HEK293 (cell line): ENCODE measurements at regions not wholly inside any gene's neighbourhood (a gene's known extent, or its start where the extent isn't known, plus 50 kb on each side); places are given as distances from the start of the nearest gene placed in this dataset.
"Not testable (repeated sequence)": the region's sequence is repeated elsewhere in the genome, so short reads cannot be mapped to it uniquely, and the experiment has no call there.

Experiments
- CTCF ChIA-PET: fragments of 350-600 bp; formaldehyde crosslinking; extraction: SDS; loops from one replicate; lab custom pipeline; 2021; ENCODE audit warnings: antibody characterized with exemption; lab: Yijun Ruan, JAX
- POLR2A ChIA-PET: fragments of 300-600 bp; formaldehyde crosslinking; extraction: SDS; loops from one replicate; lab custom pipeline; 2020; ENCODE audit warnings: antibody characterized with exemption, inconsistent platforms; lab: Yijun Ruan, JAX
- H3K27ac ChIP-seq: fragments of 200-500 bp; sonication (Bioruptor generic); 2 replicates; pipeline ENCODE4 v1.5.1; 2014; ENCODE audit warnings: low read depth, low read length, control low read depth, inconsistent platforms; ENCODE audit errors: extremely low read depth
- H3K36me3 ChIP-seq, 2 experiments: fragments of 200-500 bp in 1 of 2; sonication (Bioruptor generic) in 1 of 2; 1 replicate in 1 of 2; 2 replicates in 1 of 2; pipeline ENCODE4 v1.5.1; 2014 to 2017; ENCODE audit warnings: inconsistent platforms in 2 of 2, low read length in 2 of 2; ENCODE audit not compliant: control insufficient read depth in 2 of 2, insufficient read depth in 1 of 2
- H3K4me1 ChIP-seq: fragments of 200-500 bp; sonication (Bioruptor generic); 2 replicates; pipeline ENCODE4 v1.5.1; 2014; ENCODE audit warnings: mild to moderate bottlenecking, low read length, inconsistent platforms; ENCODE audit not compliant: control insufficient read depth, insufficient read depth
- H3K4me3 ChIP-seq: 2 replicates; pipeline ENCODE4 v1.5.1; 2011; ENCODE audit warnings: low read depth, mild to moderate bottlenecking, control low read depth, low read length, moderate library complexity
- H3K9me3 ChIP-seq: fragments of 200-500 bp; sonication (Bioruptor generic); 2 replicates; pipeline ENCODE4 v1.5.1; 2014; ENCODE audit warnings: low read depth, low read length, inconsistent platforms; ENCODE audit not compliant: control insufficient read depth, insufficient read depth
- BCL11B ChIP-seq: fragments of 450-650 bp; formaldehyde crosslinking; IDR thresholded peaks from 2 replicates; pipeline ENCODE4 v1.5.1; 2016; ENCODE audit warnings: low read depth, missing biosample characterization, missing genetic modification characterization
- FEZF1 ChIP-seq: fragments of 450-650 bp; formaldehyde crosslinking; IDR thresholded peaks from 2 replicates; pipeline ENCODE4 v1.5.1; 2016; ENCODE audit warnings: missing biosample characterization, missing genetic modification characterization
- GLI2 ChIP-seq: fragments of 450-650 bp; formaldehyde crosslinking; IDR thresholded peaks from 2 replicates; pipeline ENCODE4; 2017; ENCODE audit warnings: missing biosample characterization, missing genetic modification characterization, low read depth, borderline replicate concordance
- GLI4 ChIP-seq: fragments of 450-650 bp; formaldehyde crosslinking; IDR thresholded peaks from 2 replicates; pipeline ENCODE4 v1.5.1; 2016; ENCODE audit warnings: missing biosample characterization, missing genetic modification characterization
- HOXC10 ChIP-seq: sonication (generic); formaldehyde crosslinking; IDR thresholded peaks from 2 replicates; pipeline ENCODE4 v1.8.1; 2023; ENCODE audit warnings: mild to moderate bottlenecking, missing genetic modification reagents
- KLF8 ChIP-seq: fragments of 450-650 bp; formaldehyde crosslinking; IDR thresholded peaks from 2 replicates; pipeline ENCODE4 v1.5.1; 2016; ENCODE audit warnings: missing biosample characterization, missing genetic modification characterization
- MZF1 ChIP-seq: fragments of 450-650 bp; formaldehyde crosslinking; IDR thresholded peaks from 2 replicates; pipeline ENCODE4 v1.5.1; 2017; ENCODE audit warnings: missing biosample characterization, missing genetic modification characterization, borderline replicate concordance
- SCRT1 ChIP-seq: fragments of 450-650 bp; formaldehyde crosslinking; IDR thresholded peaks from 2 replicates; pipeline ENCODE4 v1.5.1; 2016; ENCODE audit warnings: missing biosample characterization, missing genetic modification characterization, borderline replicate concordance
- YY1 ChIP-seq: fragments of 450-650 bp; formaldehyde crosslinking; IDR thresholded peaks from 2 replicates; pipeline ENCODE4 v1.5.1; 2018; ENCODE audit warnings: missing biosample characterization, missing genetic modification characterization
- ZNF132 ChIP-seq: fragments of 450-650 bp; formaldehyde crosslinking; IDR thresholded peaks from 2 replicates; pipeline ENCODE4 v1.5.1; 2017; ENCODE audit warnings: missing biosample characterization, missing genetic modification characterization, borderline replicate concordance
- ZNF146 ChIP-seq: fragments of 450-650 bp; formaldehyde crosslinking; IDR thresholded peaks from 2 replicates; pipeline ENCODE4 v1.5.1; 2016; ENCODE audit warnings: missing biosample characterization, missing genetic modification characterization
- ZNF184 ChIP-seq: fragments of 450-650 bp; IDR thresholded peaks from 2 replicates; pipeline ENCODE4 v1.5.1; 2018; ENCODE audit warnings: missing biosample characterization, mild to moderate bottlenecking, missing genetic modification characterization
- ZNF239 ChIP-seq: fragments of 450-650 bp; formaldehyde crosslinking; IDR thresholded peaks from 2 replicates; pipeline ENCODE4 v1.5.1; 2016; ENCODE audit warnings: missing biosample characterization, missing genetic modification characterization
- ZNF544 ChIP-seq: fragments of 450-650 bp; formaldehyde crosslinking; IDR thresholded peaks from 2 replicates; pipeline ENCODE4 v1.5.0; 2017; ENCODE audit warnings: missing biosample characterization, missing genetic modification characterization
- ZNF580 ChIP-seq: fragments of 450-650 bp; formaldehyde crosslinking; IDR thresholded peaks from 2 replicates; pipeline ENCODE4 v1.5.1; 2016; ENCODE audit warnings: missing biosample characterization, missing genetic modification characterization
- ZNF664 ChIP-seq: fragments of 450-650 bp; formaldehyde crosslinking; IDR thresholded peaks from 2 replicates; pipeline ENCODE4 v1.5.1; 2016; ENCODE audit warnings: missing biosample characterization, missing genetic modification characterization
- ZNF76 ChIP-seq: fragments of 450-650 bp; formaldehyde crosslinking; IDR thresholded peaks from 2 replicates; pipeline ENCODE4; 2016; ENCODE audit warnings: low read depth, missing biosample characterization, missing genetic modification characterization, borderline replicate concordance
- TF ChIP-seq, protein P1 (sequence below): fragments of 450-650 bp; formaldehyde crosslinking; IDR thresholded peaks from 2 replicates; pipeline ENCODE4 v1.5.1; 2016; ENCODE audit warnings: missing biosample characterization, missing genetic modification characterization
- TF ChIP-seq, protein P2 (sequence below): IDR thresholded peaks from 2 replicates; pipeline ENCODE4 v1.6.1; 2011; ENCODE audit warnings: mild to moderate bottlenecking, low read depth, low read length, borderline replicate concordance
- TF ChIP-seq, protein P3 (sequence below): fragments of 450-650 bp; formaldehyde crosslinking; IDR thresholded peaks from 2 replicates; pipeline ENCODE4 v1.5.1; 2016; ENCODE audit warnings: missing biosample characterization, missing genetic modification characterization, borderline replicate concordance
- TF ChIP-seq, protein P4 (sequence below): fragments of 450-650 bp; formaldehyde crosslinking; IDR thresholded peaks from 2 replicates; pipeline ENCODE4 v1.5.1; 2017; ENCODE audit warnings: missing biosample characterization, mild to moderate bottlenecking, missing genetic modification characterization, moderate library complexity

- TF ChIP-seq ZNF146 (tag by site-specific recombination), result peak; percentile 91
- CTCF ChIA-PET, result interaction anchor here (1.1 kb wide), 1 partner anchor 9 kb away, joined by 4 read pairs; no protein-coding TSS in a partner anchor
- H3K36me3 ChIP-seq, H3K27ac ChIP-seq, H3K4me1 ChIP-seq, H3K9me3 ChIP-seq, H3K4me3 ChIP-seq, POLR2A ChIA-PET: not testable (repeated sequence)
Observed at GRCh38 chr19:30680399-30680798, 308.2 kb downstream of the ZNF536 start.

DNA sequence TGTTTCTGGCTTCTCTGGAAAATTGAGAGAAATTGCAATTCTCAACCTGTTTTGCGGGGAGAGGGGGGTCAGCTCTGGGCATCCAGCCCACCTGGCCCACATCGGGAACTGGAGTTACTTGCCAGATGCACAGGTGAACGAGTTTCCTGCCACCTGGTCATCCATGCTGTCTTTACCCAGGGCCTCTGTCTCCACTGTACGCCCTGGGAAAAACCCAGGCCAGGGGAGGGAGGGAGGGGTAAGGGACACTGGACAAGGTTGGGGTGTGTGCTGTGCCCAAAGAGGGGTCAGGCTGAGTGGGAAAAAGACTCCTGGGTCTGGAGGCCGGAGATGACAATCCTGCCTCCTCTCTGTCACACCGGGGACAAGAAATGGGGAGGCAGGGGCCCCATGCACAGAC is 307.6 kb downstream of the ZNF536 start:
- peaks cover 3% of the 10 kb centered on the region; the same call in 1 of the 2 replicates for H3K4me1 ChIP-seq
- H3K4me3 ChIP-seq, result no peak overlapping the region
- H3K36me3 ChIP-seq, result no peaks in the 10 kb centered on the region; a peak in 1 of 3 replicates
- TF ChIP-seq BCL11B (tag by site-specific recombination) (no peak), GLI2 (tag by site-specific recombination) (no peak), ZNF184 (tag by site-specific recombination) (no peak), SCRT1 (tag by site-specific recombination) (no peak)
- H3K9me3 ChIP-seq, result no peaks in the 10 kb centered on the region
- CTCF ChIA-PET, result interaction anchor here (1.0 to 3.0 kb wide), 3 partner anchors 9 to 13 kb away, joined by 3 to 23 read pairs (median 4); no protein-coding TSS in a partner anchor
- POLR2A ChIA-PET, result no interaction called here
- no peak overlapping the region for H3K27ac ChIP-seq

DNA sequence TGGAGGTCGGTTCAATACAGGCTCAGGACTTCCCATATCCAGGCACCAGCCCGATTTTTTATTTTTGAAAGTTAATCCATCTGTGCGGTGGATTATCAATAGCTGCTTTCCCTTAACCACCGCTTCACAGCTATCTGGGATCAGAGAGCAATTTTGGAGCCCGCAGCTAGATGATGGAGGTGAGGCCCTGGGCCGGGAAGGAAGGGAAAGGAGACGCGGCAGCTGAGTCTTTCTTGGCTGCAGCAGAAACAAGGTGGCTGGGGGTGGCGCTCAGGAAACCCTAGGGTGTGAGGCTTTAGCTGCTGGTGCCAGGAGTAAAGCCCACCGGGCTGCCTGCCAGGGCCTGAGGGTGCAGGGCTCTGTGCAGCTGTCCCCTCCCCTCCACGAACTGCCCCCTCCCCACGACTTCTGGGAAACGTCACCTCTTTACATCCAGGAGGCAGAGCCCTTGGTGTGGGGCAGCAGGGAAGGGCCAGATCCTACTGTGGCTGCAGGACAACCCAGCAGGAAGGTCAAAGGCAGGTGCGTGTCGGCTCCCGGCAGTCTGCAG is 307.0 kb downstream of the ZNF536 start:
- ChIA-PET POLR2A (interaction anchor here (0.6 kb wide), 1 partner anchor 1720 kb away, joined by 3 read pairs; no protein-coding TSS in a partner anchor), CTCF (interaction anchor here (0.8 to 3.0 kb wide), 6 partner anchors 9 to 1545 kb away, joined by 3 to 24 read pairs (median 4); no protein-coding TSS in a partner anchor)
- Histone ChIP-seq H3K9me3 (no peaks in the 10 kb centered on the region), H3K36me3 (no peaks in the 10 kb centered on the region; a peak in 1 of 3 replicates), H3K4me1 (peaks cover 3% of the 10 kb centered on the region; the same call in 1 of the 2 replicates), H3K27ac (no peak overlapping the region), H3K4me3 (no peak overlapping the region)
- no peak for TF ChIP-seq GLI4 (tag by site-specific recombination)
- TF ChIP-seq, protein P1, sequence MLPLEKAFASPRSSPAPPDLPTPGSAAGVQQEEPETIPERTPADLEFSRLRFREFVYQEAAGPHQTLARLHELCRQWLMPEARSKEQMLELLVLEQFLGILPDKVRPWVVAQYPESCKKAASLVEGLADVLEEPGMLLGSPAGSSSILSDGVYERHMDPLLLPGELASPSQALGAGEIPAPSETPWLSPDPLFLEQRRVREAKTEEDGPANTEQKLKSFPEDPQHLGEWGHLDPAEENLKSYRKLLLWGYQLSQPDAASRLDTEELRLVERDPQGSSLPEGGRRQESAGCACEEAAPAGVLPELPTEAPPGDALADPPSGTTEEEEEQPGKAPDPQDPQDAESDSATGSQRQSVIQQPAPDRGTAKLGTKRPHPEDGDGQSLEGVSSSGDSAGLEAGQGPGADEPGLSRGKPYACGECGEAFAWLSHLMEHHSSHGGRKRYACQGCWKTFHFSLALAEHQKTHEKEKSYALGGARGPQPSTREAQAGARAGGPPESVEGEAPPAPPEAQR (tag by site-specific recombination), result no peak
- no peak for TF ChIP-seq ZNF580
- no peak for TF ChIP-seq ZNF544
- no peak for TF ChIP-seq KLF8 (tag by site-specific recombination)
- no peak for TF ChIP-seq ZNF132
- no peak for TF ChIP-seq FEZF1 (tag by site-specific recombination)
- no peak for TF ChIP-seq MZF1 (tag by site-specific recombination)
- TF ChIP-seq, protein P2, sequence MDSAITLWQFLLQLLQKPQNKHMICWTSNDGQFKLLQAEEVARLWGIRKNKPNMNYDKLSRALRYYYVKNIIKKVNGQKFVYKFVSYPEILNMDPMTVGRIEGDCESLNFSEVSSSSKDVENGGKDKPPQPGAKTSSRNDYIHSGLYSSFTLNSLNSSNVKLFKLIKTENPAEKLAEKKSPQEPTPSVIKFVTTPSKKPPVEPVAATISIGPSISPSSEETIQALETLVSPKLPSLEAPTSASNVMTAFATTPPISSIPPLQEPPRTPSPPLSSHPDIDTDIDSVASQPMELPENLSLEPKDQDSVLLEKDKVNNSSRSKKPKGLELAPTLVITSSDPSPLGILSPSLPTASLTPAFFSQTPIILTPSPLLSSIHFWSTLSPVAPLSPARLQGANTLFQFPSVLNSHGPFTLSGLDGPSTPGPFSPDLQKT, result no peak
- no peak for TF ChIP-seq ZNF239
- TF ChIP-seq, protein P3, sequence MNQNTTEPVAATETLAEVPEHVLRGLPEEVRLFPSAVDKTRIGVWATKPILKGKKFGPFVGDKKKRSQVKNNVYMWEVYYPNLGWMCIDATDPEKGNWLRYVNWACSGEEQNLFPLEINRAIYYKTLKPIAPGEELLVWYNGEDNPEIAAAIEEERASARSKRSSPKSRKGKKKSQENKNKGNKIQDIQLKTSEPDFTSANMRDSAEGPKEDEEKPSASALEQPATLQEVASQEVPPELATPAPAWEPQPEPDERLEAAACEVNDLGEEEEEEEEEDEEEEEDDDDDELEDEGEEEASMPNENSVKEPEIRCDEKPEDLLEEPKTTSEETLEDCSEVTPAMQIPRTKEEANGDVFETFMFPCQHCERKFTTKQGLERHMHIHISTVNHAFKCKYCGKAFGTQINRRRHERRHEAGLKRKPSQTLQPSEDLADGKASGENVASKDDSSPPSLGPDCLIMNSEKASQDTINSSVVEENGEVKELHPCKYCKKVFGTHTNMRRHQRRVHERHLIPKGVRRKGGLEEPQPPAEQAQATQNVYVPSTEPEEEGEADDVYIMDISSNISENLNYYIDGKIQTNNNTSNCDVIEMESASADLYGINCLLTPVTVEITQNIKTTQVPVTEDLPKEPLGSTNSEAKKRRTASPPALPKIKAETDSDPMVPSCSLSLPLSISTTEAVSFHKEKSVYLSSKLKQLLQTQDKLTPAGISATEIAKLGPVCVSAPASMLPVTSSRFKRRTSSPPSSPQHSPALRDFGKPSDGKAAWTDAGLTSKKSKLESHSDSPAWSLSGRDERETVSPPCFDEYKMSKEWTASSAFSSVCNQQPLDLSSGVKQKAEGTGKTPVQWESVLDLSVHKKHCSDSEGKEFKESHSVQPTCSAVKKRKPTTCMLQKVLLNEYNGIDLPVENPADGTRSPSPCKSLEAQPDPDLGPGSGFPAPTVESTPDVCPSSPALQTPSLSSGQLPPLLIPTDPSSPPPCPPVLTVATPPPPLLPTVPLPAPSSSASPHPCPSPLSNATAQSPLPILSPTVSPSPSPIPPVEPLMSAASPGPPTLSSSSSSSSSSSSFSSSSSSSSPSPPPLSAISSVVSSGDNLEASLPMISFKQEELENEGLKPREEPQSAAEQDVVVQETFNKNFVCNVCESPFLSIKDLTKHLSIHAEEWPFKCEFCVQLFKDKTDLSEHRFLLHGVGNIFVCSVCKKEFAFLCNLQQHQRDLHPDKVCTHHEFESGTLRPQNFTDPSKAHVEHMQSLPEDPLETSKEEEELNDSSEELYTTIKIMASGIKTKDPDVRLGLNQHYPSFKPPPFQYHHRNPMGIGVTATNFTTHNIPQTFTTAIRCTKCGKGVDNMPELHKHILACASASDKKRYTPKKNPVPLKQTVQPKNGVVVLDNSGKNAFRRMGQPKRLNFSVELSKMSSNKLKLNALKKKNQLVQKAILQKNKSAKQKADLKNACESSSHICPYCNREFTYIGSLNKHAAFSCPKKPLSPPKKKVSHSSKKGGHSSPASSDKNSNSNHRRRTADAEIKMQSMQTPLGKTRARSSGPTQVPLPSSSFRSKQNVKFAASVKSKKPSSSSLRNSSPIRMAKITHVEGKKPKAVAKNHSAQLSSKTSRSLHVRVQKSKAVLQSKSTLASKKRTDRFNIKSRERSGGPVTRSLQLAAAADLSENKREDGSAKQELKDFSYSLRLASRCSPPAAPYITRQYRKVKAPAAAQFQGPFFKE (tag by site-specific recombination), result no peak
- no peak for TF ChIP-seq ZNF664 (tag by site-specific recombination)
- no peak for TF ChIP-seq ZNF76 (tag by site-specific recombination)
- no peak for TF ChIP-seq YY1 (tag by site-specific recombination)
- TF ChIP-seq, protein P4, sequence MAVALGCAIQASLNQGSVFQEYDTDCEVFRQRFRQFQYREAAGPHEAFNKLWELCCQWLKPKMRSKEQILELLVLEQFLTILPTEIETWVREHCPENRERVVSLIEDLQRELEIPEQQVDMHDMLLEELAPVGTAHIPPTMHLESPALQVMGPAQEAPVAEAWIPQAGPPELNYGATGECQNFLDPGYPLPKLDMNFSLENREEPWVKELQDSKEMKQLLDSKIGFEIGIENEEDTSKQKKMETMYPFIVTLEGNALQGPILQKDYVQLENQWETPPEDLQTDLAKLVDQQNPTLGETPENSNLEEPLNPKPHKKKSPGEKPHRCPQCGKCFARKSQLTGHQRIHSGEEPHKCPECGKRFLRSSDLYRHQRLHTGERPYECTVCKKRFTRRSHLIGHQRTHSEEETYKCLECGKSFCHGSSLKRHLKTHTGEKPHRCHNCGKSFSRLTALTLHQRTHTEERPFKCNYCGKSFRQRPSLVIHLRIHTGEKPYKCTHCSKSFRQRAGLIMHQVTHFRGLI, result no peak
- TF ChIP-seq HOXC10 (CRISPR knock-in tag), result no peak
